ENCODE measurements at regions not wholly inside any gene's neighbourhood (a gene's known extent, or its start where the extent isn't known, plus 50 kb on each side); places are given as distances from the start of the nearest gene placed in this dataset.
A peak's percentile ranks its signal among the peaks of the same experiment; 100 is the strongest.

GRCh38 chr9:1713841-1714240 is 301.3 kb upstream of the SMARCA2 start:
- no peak for DNase-seq

- no peak for DNase-seq
Observed at GRCh38 chr9:1717882-1718281, 297.3 kb upstream of the SMARCA2 start.

GRCh38 chr9:1718836-1719235 is 296.3 kb upstream of the SMARCA2 start:
- DNase-seq, result peak; percentile 55

GRCh38 chr9:1721196-1721595 is 294.0 kb upstream of the SMARCA2 start:
- peak; percentile 80 for DNase-seq

- no peak for DNase-seq
Observed at GRCh38 chr9:1722404-1722803, 292.7 kb upstream of the SMARCA2 start.

- no peak for DNase-seq
Observed at GRCh38 chr9:1723522-1724015, 291.6 kb upstream of the SMARCA2 start.

GRCh38 chr9:1726993-1727759 is 288.0 kb upstream of the SMARCA2 start:
- DNase-seq, result peak; percentile 9

- no peak for DNase-seq
Observed at GRCh38 chr9:1729631-1730030, 285.5 kb upstream of the SMARCA2 start.

GRCh38 chr9:1732670-1733069 is 282.5 kb upstream of the SMARCA2 start:
- DNase-seq, result peak; percentile 6

GRCh38 chr9:1738511-1739100 is 276.5 kb upstream of the SMARCA2 start:
- no peak for DNase-seq

GRCh38 chr9:1743121-1743960 is 271.8 kb upstream of the SMARCA2 start:
- DNase-seq, result no peak

GRCh38 chr9:1745980-1746379 is 269.2 kb upstream of the SMARCA2 start:
- DNase-seq, result no peak

- peak; percentile 4 for DNase-seq
Observed at GRCh38 chr9:1747417-1747967, 267.7 kb upstream of the SMARCA2 start.

- no peak for DNase-seq
Observed at GRCh38 chr9:1748407-1748806, 266.7 kb upstream of the SMARCA2 start.

GRCh38 chr9:1757186-1757585 is 258.0 kb upstream of the SMARCA2 start:
- DNase-seq, result no peak

GRCh38 chr9:1759009-1759408 is 256.1 kb upstream of the SMARCA2 start:
- no peak for DNase-seq

- DNase-seq, result no peak
Observed at GRCh38 chr9:1759771-1760300, 255.3 kb upstream of the SMARCA2 start.

- DNase-seq, result no peak
Observed at GRCh38 chr9:1761807-1762206, 253.3 kb upstream of the SMARCA2 start.

- no peak for DNase-seq
Observed at GRCh38 chr9:1766042-1766441, 249.1 kb upstream of the SMARCA2 start.

GRCh38 chr9:1768561-1768960 is 246.6 kb upstream of the SMARCA2 start:
- DNase-seq, result no peak

- DNase-seq, result no peak
Observed at GRCh38 chr9:1771094-1771789, 243.9 kb upstream of the SMARCA2 start.

- DNase-seq, result no peak
Observed at GRCh38 chr9:1775230-1775629, 239.9 kb upstream of the SMARCA2 start.

All from NCI-H1105 treated with DMSO at 0.1 percent for 48 hours (cell line).